Mesendoderm (in vitro differentiated cells): ENCODE measurements at regions not wholly inside any gene's neighbourhood (a gene's known extent, or its start where the extent isn't known, plus 50 kb on each side); places are given as distances from the start of the nearest gene placed in this dataset.

Experiments used
- DNase-seq: peaks from one replicate; pipeline ENCODE4 v3.0.0; 2013
- H2AK5ac ChIP-seq: 2 replicates; pipeline ENCODE4 v1.6.1; 2013; ENCODE audit warnings: low read length, inconsistent platforms
- H2BK120ac ChIP-seq: 2 replicates; pipeline ENCODE4 v1.6.1; 2013; ENCODE audit warnings: low read depth, mild to moderate bottlenecking, low read length, moderate library complexity, mixed read lengths
- H2BK15ac ChIP-seq: replicated peaks from 2 replicates; pipeline ENCODE4 v1.6.1; 2013; ENCODE audit warnings: low read depth, mild to moderate bottlenecking, moderate library complexity
- H2BK5ac ChIP-seq: 2 replicates; pipeline ENCODE4 v1.6.1; 2013; ENCODE audit warnings: low read length, inconsistent platforms
- H3K18ac ChIP-seq: 2 replicates; pipeline ENCODE4 v1.6.1; 2013; ENCODE audit warnings: mild to moderate bottlenecking, low read length, mixed read lengths
- H3K23ac ChIP-seq: one replicate; pipeline ENCODE4 v1.6.1; 2013; ENCODE audit warnings: low read length
- H3K27ac ChIP-seq: 2 replicates; pipeline ENCODE4 v1.5.1; 2013; ENCODE audit warnings: low read depth, mild to moderate bottlenecking, inconsistent platforms, low read length, moderate library complexity
- H3K27me3 ChIP-seq: 2 replicates; pipeline ENCODE4 v1.6.1; 2013; ENCODE audit warnings: low read length, control low read depth, mild to moderate bottlenecking, inconsistent platforms; ENCODE audit not compliant: insufficient read depth, poor library complexity
- H3K36me3 ChIP-seq: 2 replicates; pipeline ENCODE4 v1.6.1; 2013; ENCODE audit warnings: low read length, inconsistent platforms; ENCODE audit not compliant: control insufficient read depth, insufficient read depth
- H3K4ac ChIP-seq: one replicate; pipeline ENCODE4 v1.6.1; 2013; ENCODE audit warnings: low read depth, mild to moderate bottlenecking, low read length, moderate library complexity
- H3K4me1 ChIP-seq: 2 replicates; pipeline ENCODE4 v1.6.1; 2013; ENCODE audit warnings: low read depth, low read length, inconsistent platforms; ENCODE audit not compliant: control insufficient read depth
- H3K4me2 ChIP-seq: 2 replicates; pipeline ENCODE4 v1.6.1; 2013; ENCODE audit warnings: low read length
- H3K4me3 ChIP-seq: 2 replicates; pipeline ENCODE4 v1.5.1; 2013; ENCODE audit warnings: mild to moderate bottlenecking, low read length
- H3K56ac ChIP-seq: one replicate; pipeline ENCODE4 v1.6.1; 2013; ENCODE audit warnings: low read length
- H3K79me1 ChIP-seq: 2 replicates; pipeline ENCODE4 v1.6.1; 2013; ENCODE audit warnings: low read length, inconsistent platforms
- H3K79me2 ChIP-seq: 2 replicates; pipeline ENCODE4 v1.6.1; 2013; ENCODE audit warnings: mild to moderate bottlenecking, low read length; ENCODE audit not compliant: control insufficient read depth, insufficient read depth
- H3K9ac ChIP-seq: 2 replicates; pipeline ENCODE4 v1.6.1; 2013; ENCODE audit warnings: low read length, inconsistent platforms
- H4K5ac ChIP-seq: one replicate; pipeline ENCODE4 v1.6.1; 2013; ENCODE audit warnings: low read length
- H4K8ac ChIP-seq: one replicate; pipeline ENCODE4 v1.6.1; 2013; ENCODE audit warnings: low read depth, mild to moderate bottlenecking, control low read depth, low read length, moderate library complexity
- WGBS: extraction: QIAGEN DNeasy Blood & Tissue Kit; methylation state at CpG from one replicate; pipeline ENCODE4 v1.1.7; 2013; ENCODE audit warnings: low lambda C conversion rate, missing lambda C conversion rate; ENCODE audit not compliant: insufficient coverage; ENCODE audit errors: extremely low coverage; 5-methylcytosine and 5-hydroxymethylcytosine counted together

DNA sequence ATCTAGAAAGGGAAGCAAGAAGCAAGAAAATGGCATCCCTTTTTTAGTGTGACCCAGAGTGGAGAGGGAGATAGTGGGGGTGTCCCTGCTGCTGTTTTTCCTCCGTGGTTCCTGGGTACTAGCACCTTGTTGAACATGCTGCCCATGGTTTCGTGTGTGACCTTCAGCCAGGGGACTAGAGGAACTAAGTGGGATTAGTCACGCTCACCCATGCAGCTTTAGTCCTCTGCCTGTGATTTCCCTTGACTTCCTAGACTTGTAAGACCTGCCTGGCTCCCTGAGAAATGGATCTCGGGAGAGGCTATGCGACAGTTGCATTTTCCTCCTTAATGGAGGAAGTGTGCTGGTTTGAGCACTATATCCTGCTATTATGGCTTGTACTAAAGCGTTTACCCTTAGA, 471.4 kb downstream of the DCDC2C start:
- Histone ChIP-seq H3K9ac (no peak overlapping the region), H3K4ac (no peak overlapping the region), H2AK5ac (no peak overlapping the region), H3K4me2 (no peak overlapping the region), H3K27me3 (no peaks in the 10 kb centered on the region), H3K23ac (no peak overlapping the region), H2BK120ac (no peak overlapping the region), H3K79me1 (no peaks in the 10 kb centered on the region), H2BK5ac (no peak overlapping the region), H3K4me1 (no peaks in the 10 kb centered on the region), H3K56ac (no peak overlapping the region), H3K4me3 (no peak overlapping the region), H2BK15ac (no peak overlapping the region), H3K79me2 (no peaks in the 10 kb centered on the region), H3K18ac (no peak overlapping the region), H3K36me3 (no peaks in the 10 kb centered on the region), H4K5ac (no peak overlapping the region), H3K27ac (no peak overlapping the region), H4K8ac (no peak overlapping the region)
- DNase-seq = no peak
- no CpG with 5 or more reads among the region's 6 CpGs for WGBS

DNA sequence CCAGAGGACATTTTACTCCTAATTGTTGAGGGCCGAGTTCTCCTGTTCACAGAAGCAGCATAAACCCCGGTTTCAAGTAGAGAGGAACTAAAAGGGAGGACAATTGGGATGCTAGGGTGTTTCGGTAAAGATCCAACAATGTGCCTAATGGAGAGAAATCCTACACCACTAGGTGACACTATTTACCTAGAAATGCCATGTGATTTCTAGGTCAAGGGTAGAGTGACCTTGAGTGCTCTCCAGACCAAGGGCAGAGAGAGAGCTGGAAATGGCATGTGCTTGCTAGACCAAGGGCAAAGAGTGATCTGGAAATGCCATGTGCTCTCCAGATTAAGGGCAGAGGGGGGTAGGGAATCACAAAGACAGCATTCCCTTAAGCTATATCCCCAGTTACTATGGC, 472.0 kb downstream of the DCDC2C start:
- Histone ChIP-seq H3K4me2 (no peak overlapping the region), H3K56ac (no peak overlapping the region), H3K4me1 (no peaks in the 10 kb centered on the region), H2AK5ac (no peak overlapping the region), H4K5ac (no peak overlapping the region), H3K79me1 (no peaks in the 10 kb centered on the region), H2BK5ac (no peak overlapping the region), H3K27me3 (no peaks in the 10 kb centered on the region), H3K4ac (no peak overlapping the region), H2BK15ac (no peak overlapping the region), H3K27ac (no peak overlapping the region), H4K8ac (no peak overlapping the region), H2BK120ac (no peak overlapping the region), H3K18ac (no peak overlapping the region), H3K4me3 (no peak overlapping the region), H3K36me3 (no peaks in the 10 kb centered on the region), H3K9ac (no peak overlapping the region), H3K23ac (no peak overlapping the region), H3K79me2 (no peaks in the 10 kb centered on the region)
- no peak for DNase-seq
- WGBS = no CpG with 5 or more reads among the region's 3 CpGs

DNA sequence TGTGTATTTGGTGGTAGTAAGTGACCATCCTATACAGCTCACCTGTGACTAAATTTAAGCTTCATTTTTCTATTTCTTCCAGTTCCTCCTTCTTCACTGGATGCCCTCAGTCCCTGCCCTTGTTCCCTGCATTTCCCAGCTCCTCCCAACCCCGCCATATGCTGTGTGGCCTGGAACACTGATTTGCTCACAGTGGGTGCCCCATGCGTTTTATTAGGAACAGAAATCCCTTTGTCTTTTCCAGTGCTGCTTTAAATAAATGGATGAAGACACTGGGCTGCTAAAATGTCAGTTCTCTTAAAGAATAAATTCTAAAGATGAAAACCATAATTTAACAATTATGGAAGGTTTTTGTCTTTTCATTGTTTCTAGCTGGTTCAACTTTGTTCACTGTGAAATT, 477.3 kb downstream of the DCDC2C start:
- Histone ChIP-seq H3K4ac (no peak overlapping the region), H3K56ac (no peak overlapping the region), H3K4me2 (no peak overlapping the region), H3K79me1 (no peaks in the 10 kb centered on the region), H2BK5ac (no peak overlapping the region), H3K18ac (no peak overlapping the region), H3K36me3 (no peaks in the 10 kb centered on the region), H3K9ac (no peak overlapping the region), H3K27ac (no peak overlapping the region), H3K4me1 (no peaks in the 10 kb centered on the region), H3K79me2 (no peaks in the 10 kb centered on the region), H3K23ac (no peak overlapping the region), H2BK120ac (no peak overlapping the region), H4K8ac (no peak overlapping the region), H3K27me3 (no peaks in the 10 kb centered on the region), H4K5ac (no peak overlapping the region), H2BK15ac (no peak overlapping the region), H2AK5ac (no peak overlapping the region), H3K4me3 (no peak overlapping the region)
- no peak for DNase-seq
- no CpG with 5 or more reads among the region's 2 CpGs for WGBS

DNA sequence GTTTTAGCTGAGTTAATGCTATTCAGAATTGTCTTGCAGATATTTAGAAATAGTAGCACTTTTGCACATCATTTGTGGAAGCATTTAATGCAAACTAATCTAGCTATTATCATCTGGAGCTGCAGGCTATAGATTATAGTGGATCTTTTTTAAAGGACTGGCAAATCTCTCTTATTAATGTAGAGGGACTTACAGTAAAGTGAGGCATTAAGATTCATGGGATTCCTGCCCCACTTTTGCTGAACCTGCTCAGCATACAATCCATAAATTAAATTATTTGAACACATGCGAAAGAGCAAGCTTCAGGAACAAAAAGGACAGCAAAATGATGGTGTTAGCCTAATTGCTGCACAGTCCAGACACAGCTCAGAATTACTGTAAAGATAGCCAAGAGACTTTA, 477.7 kb downstream of the DCDC2C start:
- DNase-seq = no peak
- no peak overlapping the region for H3K56ac ChIP-seq
- no peaks in the 10 kb centered on the region for H3K79me2 ChIP-seq
- H2BK5ac ChIP-seq = no peak overlapping the region
- no peak overlapping the region for H2BK15ac ChIP-seq
- H3K27ac ChIP-seq = no peak overlapping the region
- no peaks in the 10 kb centered on the region for H3K27me3 ChIP-seq
- H3K79me1 ChIP-seq = no peaks in the 10 kb centered on the region
- no peak overlapping the region for H3K4ac ChIP-seq
- H3K23ac ChIP-seq = no peak overlapping the region
- H3K9ac ChIP-seq = no peak overlapping the region
- no peaks in the 10 kb centered on the region for H3K4me1 ChIP-seq
- H3K4me3 ChIP-seq = no peak overlapping the region
- H4K8ac ChIP-seq = no peak overlapping the region
- H3K4me2 ChIP-seq = no peak overlapping the region
- no peak overlapping the region for H2AK5ac ChIP-seq
- H3K18ac ChIP-seq = no peak overlapping the region
- no CpG with 5 or more reads among the region's 1 CpG for WGBS
- H4K5ac ChIP-seq = no peak overlapping the region
- no peak overlapping the region for H2BK120ac ChIP-seq
- H3K36me3 ChIP-seq = no peaks in the 10 kb centered on the region

DNA sequence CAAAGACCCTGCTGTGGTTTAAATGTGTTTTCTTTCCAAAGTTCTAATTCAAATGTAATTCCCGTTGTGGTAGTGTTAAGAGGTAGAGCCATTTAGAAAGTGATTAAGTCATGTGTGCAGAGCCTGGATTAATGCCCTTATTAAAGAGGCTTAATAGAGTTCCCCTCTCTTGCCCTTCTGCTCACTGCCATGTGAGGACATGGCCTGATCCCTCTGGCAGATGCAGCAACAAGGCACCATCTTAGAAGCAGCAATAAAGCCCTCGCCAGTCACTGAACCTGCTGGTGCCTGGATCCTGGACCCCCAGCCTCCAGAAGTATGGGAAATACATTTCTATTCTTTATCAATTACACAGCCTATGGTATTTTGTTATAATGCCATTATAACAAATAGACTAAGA, 485.2 kb downstream of the DCDC2C start:
- Histone ChIP-seq H3K4me2 (no peak overlapping the region), H3K36me3 (no peaks in the 10 kb centered on the region), H4K5ac (no peak overlapping the region), H2BK120ac (no peak overlapping the region), H3K4me3 (no peak overlapping the region), H2AK5ac (no peak overlapping the region), H3K27ac (no peak overlapping the region), H3K56ac (no peak overlapping the region), H2BK5ac (no peak overlapping the region), H4K8ac (no peak overlapping the region), H3K79me2 (no peaks in the 10 kb centered on the region), H3K79me1 (no peaks in the 10 kb centered on the region), H3K18ac (no peak overlapping the region), H3K27me3 (no peaks in the 10 kb centered on the region), H3K23ac (no peak overlapping the region), H2BK15ac (no peak overlapping the region), H3K9ac (no peak overlapping the region), H3K4ac (no peak overlapping the region), H3K4me1 (no peaks in the 10 kb centered on the region)
- no peak for DNase-seq
- WGBS = no CpG with 5 or more reads among the region's 2 CpGs

DNA sequence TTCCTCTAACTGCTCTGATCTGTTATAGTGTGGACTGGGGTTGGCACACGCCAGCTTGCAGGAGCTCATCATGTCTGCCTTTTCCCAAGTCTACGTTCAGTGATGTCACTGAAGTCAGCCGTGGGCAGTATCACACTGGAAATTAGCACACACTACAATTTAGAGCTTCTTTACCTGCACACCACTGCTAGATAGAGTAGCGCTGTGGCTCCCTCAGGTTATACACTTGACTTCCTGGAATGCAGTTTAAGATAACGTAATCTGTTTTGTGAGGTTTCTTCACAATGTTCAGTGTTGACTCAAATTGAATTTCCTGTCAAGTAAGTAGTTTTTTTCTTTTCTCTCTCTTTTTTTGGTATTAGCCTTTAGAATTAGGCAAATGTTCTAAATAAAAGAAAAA, 487.2 kb downstream of the DCDC2C start:
- no peaks in the 10 kb centered on the region for H3K79me1 ChIP-seq
- no peak overlapping the region for H3K4me2 ChIP-seq
- no peak overlapping the region for H2AK5ac ChIP-seq
- H3K56ac ChIP-seq = no peak overlapping the region
- H3K4me1 ChIP-seq = no peaks in the 10 kb centered on the region
- H3K9ac ChIP-seq = no peak overlapping the region
- no peaks in the 10 kb centered on the region for H3K36me3 ChIP-seq
- no peak overlapping the region for H3K23ac ChIP-seq
- no CpG with 5 or more reads among the region's 5 CpGs for WGBS
- H4K8ac ChIP-seq = no peak overlapping the region
- H2BK5ac ChIP-seq = no peak overlapping the region
- H3K4me3 ChIP-seq = no peak overlapping the region
- no peak overlapping the region for H3K27ac ChIP-seq
- H2BK120ac ChIP-seq = no peak overlapping the region
- no peak for DNase-seq
- no peak overlapping the region for H3K4ac ChIP-seq
- no peaks in the 10 kb centered on the region for H3K79me2 ChIP-seq
- no peaks in the 10 kb centered on the region for H3K27me3 ChIP-seq
- no peak overlapping the region for H4K5ac ChIP-seq
- no peak overlapping the region for H2BK15ac ChIP-seq
- no peak overlapping the region for H3K18ac ChIP-seq
